HG03342 (cell line): ENCODE measurements at regions not wholly inside any gene's neighbourhood (a gene's known extent, or its start where the extent isn't known, plus 50 kb on each side); places are given as distances from the start of the nearest gene placed in this dataset.
A peak's percentile ranks its signal among the peaks of the same experiment; 100 is the strongest.

Experiments used
- ATAC-seq: cut with Tn5 transposase; IDR thresholded peaks from one replicate; pipeline ENCODE4 v1.9.1; 2021; ENCODE audit warnings: mild to moderate bottlenecking, moderate library complexity; ENCODE audit not compliant: unreplicated experiment

DNA sequence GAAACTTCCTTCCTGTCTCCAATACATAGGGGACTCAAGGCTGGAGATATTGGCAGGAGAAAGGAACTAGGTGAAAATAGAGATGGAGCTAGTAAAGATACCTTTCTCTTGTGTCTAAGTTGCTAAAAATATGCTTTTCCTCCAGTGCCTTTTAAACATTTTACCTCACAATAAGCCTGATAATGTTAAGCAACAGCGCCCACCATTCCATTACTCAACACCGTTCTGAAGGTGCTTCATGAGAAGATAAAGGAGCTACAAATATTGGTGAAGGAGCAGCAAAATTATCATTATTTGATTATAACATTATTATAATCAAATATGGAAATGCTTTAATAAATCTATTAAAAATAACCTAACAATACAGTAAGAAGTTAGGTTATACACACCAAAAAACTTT lies 83.6 kb upstream of the BARX2 start:
- no peak for ATAC-seq

DNA sequence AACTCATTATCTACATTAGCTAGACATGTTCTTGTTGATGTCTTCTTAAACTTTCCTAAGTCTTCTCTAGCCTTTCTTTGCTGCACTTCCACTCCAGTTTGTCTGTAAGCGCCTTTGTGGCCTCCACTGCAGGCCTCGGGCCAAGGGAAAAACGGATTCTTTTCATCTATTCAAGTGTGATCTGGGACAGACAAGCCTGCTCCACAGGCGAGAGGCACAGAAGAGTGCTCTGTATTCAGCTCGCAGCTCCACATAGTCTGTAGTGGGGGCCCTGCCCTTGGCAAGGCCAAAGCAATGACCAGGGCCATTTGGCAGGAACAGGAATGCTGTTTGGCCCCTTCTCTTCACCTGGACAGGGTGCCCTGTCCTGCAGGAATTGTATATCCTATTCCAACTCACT lies 84.1 kb upstream of the BARX2 start:
- no peak for ATAC-seq

DNA sequence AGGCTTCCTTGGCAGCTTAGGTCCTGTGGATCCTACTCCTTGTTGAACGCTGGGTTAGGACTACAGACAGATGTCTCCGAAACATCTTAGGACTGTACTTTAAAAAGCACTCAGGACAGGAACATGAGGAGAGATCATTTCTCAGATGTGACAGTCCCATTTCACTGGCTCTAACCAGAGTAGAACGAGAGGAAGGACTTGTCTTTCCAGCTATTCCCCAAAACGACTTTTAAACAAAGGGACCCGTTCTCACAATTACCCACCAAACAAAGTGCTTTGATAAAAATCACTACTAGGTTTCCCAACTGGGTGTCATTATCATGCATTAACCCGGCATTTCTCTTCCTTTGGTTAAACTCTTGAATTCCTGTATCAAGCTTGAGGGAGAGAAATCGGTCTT lies 84.7 kb upstream of the BARX2 start:
- ATAC-seq = no peak

DNA sequence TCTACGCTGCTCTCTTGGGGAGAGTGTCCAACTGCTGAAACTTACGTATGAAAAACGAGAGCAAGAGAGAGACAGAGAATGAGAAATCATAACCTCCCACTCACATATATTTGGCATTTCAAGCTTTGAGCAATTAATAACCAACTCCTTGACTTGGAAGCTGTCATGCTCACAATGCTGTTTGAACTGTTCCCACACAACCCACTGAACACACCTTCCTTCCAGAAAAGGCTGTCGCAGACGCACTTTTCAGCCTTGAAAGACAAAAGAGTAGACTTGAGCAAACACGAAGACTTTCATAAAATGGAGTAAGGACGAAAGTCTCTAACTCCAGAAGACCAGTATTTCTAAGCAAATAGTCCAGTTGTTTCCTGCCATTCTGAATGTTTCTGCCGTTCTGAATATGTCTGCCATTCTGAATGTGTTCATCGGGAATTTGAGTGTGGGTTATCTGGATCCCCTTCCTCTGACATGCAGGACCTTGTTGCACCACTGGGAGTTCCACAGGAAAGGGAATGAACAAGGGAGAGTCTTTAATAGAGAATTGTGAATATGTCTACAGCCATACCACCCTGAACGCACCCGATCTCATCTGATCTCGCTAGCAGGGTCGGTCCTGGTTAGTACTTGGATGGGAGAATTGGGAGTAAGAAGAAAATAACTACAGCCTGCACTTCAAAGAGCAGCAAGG lies 86.2 kb upstream of the BARX2 start:
- ATAC-seq = no peak

DNA sequence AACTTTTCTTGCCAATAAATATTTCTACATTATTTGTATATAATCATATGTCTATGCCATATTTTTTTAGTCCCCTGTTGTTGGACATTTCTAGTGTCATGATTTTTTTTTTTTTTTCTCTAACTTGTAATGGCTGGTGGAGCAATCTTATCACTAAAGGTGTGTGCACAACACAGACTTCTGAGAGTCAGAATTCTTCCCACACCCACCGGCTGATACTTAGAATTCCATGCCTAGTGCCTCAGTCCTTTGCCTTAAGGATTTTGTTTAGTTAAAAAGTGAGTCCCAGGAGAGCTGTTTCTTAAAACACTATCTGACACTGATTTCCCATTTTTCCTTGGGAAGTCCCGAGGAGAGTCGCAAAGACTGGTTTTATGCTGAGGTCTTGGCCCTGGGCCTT lies 87.7 kb upstream of the BARX2 start:
- no peak for ATAC-seq

DNA sequence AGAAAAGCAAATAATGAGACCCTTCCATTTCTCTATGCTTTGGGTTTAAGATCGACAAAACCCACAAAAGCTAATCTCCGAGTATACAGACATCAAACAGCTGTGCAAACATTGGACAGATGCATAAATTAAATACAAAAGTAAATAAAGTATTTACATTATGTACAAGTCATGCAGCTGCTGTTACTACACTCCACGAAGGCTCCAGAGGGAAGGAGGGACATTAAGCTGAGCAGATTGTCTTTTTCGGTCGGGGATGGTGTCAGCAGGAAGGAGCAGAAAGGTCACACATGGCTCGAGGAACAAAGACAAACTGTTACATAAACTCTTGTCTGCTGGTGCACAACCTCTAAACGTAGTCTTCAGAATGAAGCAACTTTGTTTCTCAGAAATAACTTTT lies 88.8 kb upstream of the BARX2 start:
- no peak for ATAC-seq

DNA sequence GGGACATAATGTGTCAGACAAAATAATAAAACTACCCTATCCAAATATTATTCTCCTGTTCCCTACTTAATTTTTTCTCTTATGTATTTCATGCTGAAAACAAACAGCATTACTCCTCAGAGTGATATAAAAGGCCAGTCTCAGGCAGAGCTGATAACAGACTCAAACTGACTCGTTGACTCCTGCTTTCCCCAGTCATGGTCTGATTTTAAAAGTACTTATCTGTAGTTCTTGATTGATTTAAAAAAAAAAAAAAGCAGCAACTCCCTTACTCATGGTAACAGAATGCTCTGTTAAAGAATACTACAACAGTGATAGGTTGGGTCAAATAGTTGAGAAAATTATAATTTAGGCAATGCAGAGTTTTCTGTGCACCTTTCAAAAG lies 90.3 kb upstream of the BARX2 start:
- no peak for ATAC-seq

DNA sequence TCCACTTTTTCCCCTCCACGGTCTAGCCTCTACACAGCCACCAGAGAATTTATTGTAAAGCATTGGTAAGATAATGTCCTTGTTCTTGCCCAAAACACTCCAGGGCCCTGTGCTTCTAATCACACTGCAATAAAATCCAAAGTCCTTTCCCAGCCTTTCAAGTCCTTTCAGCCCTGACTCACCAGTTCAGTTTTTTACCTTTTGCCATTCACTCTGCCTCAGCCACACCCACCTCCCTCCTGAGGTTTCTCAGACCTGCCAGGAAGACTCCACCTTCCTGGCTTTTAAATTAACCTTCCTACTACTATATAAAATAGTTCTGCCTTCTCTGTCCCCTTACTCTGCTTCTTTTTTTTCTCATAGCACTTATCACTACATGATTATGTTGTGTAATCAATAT lies 91.0 kb upstream of the ARHGAP32 start:
- no peak for ATAC-seq

DNA sequence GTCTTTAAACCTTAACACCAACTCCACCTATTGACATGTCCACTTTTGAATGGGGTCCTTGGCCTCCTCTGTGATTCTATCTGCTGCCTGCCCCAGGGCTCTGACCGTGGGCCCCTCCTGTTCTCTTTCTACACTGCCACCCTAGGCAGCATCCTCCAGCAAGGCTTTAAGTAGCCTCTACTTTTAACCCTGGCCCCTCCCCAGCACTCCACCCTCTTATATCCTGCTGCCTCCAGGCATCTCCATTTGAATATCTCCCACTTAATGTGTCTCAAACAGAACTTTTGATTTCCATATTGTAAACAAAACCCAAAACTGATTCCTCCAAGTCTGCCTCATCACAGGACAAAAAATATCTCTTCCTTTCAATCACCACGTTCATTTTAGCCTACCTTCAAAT lies 90.5 kb upstream of the ARHGAP32 start:
- no peak for ATAC-seq

DNA sequence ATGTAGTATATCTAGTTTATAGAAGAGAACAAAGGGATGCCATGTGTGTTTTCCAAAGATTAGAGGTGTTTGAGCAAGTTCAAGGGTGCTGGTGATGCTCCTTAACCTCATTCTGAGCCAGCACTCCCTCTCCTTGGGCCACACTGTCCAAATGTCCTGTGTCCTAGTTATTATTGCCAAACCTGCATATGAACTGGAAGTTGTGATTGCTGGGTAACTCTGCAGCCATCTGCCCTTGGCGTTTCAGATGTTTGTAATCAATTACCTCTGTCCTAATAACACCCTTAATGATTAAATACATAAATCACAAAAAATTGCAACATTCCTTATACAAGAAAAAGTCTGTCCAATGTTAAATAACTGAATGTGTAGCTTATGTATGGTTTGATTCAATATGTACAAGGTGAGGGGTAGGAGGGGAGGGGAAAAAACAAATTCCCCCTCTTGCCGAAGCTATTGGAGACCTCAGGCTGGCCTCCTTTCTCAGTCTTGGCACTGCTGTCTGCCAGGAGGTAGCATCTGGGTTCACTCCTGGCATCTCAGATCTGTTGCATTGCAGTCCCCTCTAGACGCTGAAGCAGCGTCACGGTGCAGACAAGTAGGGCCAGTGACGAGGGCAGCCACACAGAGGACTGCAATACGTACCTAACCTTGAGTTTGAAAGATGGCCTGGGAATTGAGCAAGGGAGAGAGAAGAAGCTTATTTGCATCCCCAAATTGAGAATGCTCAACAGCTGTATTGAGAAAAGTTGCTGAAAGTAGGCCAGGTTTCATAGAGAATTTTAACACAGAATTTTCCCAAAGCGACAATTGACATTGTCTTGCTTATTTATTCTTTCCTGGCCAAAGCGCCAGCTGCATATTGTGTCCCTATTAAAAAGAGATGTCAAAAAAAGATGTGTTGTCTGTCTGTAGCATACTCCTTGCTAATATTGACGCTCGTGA lies 89.6 kb upstream of the ARHGAP32 start:
- no peak for ATAC-seq

DNA sequence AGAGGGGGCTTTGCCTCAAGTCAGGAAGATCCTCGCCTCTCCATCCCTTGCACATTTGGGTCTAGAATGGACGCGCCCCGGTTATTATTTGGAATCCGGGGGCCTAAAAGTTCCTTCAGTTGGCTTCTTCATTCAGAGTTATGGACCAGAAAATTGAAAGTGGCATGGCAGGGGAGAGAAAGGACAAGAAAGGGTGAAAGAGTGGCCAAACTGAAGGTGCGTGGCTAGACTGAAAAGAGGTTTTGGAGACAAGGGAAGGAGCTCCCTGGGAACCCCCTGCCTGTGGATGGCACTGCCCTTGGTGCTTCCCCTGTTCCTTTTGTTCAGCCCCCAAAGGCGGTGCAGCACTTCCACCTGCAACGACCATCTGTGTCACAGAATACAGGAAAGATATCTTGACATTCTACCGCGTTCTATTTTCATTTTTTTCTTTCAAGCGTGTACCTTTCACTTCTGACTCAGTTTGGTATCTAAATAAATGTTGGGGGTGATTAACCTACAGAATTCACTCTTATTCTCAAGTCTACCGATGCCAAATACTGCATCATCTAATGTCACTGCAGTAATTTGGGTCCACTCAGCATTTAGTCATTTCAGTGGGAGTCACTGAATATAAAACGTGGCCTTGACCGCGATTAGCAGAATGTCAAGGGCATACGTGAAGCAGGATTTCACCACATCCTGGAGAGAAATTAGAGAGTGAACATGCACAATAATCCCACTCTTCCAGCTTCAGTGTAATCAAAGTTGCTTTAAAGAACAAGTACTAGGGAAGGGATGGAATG lies 88.1 kb upstream of the ARHGAP32 start:
- no peak for ATAC-seq

DNA sequence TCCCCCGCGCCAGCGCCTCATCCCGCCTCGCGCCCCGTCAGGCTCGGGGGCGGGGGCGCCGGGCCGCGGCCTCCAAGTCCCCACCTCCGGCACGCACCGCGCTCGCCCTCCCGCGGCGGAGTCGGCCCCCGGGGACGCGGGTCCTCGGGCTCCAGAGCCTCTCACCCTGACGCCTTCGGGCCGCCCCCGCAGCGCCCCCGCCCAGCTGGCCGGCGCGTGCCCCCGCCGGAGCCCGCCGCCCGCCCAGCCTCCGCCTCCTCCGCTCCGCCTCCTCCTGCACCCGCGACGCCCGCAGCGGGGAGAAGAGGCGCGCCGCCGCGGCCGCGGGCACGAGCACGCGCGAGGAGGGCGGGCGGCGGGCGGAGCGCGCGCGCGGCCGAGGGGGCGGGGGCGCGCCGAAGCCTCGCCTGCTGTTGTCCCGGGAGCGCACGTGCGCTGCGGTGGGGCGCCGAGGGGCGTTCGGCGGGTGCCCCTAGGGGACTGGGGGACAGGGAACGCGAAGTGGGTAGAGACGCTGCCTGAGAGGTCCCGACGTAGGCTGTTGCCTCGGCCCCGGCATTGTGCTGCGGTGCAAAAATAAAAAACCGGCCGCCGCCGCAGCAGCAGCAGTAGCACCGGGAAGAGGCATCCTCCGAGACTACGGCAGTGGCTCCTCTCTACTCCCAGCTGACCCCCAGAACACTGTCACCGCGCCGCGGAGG lies 87.4 kb upstream of the ARHGAP32 start:
- ATAC-seq = peak; percentile 61

DNA sequence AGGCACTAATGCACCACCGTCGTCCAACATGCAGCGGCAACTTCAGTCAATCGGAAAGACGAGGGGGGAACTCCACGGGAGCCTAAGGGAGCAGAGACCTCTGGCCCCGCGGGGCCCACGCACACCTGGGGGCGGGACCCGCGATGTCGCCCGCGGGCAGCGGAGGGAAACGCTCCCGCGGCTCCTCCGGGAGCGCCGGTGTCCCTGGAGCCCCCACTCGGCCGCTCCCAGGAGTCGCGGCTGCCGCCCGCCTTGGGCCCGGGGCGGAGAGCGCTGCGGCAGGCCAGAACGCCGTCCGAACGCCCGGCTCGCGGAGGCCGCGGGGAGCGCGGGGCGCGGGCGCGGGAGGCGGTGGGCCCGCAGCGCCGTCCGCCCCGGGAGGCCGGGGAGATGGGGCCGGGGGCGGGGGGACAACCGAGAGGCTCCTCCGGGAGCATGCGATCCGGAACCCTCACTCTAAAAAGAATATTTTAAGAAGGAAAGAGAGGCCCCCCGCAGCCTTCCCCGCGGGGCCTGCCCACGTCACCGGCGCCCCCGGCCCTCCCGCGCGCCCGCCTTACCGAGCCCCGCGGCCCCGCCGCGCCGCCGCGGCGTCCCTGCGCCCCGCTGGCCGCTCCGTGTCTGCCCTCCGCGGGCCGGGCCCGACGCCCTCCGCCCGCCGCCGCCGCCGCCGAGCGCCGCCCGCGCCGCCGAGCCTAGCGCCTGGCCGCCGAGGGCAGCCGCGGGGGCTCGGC lies 86.6 kb upstream of the ARHGAP32 start:
- peak; percentile 38 for ATAC-seq

DNA sequence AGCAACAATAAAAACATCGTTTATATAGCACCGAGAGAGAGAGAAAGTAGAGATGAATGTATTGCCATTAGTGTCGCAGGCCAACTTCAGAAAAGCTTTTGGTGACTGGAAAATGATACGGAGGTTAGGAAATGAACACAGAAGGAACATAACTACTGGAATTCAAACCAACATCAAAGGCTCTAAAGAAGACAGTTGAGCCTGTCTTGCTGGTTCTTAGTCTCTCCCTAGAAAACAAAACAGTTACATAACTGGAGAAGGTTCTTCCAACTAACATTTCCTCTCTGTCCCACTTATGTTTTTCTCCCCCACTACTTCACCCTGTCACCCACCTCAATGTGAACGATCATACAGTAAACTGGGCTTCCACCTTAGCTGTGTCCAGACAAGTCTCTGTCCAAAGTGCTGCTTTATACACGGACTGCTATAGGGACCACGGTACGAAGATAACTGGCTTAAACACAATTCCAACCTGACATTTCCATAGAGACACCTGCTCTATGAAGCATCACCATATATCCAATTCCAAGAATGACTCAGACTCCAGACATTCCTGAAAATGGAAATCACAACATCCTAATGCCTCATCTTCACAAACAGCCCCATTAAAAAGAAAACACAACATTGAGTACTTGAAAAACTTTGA lies 85.2 kb upstream of the ARHGAP32 start:
- ATAC-seq = no peak

DNA sequence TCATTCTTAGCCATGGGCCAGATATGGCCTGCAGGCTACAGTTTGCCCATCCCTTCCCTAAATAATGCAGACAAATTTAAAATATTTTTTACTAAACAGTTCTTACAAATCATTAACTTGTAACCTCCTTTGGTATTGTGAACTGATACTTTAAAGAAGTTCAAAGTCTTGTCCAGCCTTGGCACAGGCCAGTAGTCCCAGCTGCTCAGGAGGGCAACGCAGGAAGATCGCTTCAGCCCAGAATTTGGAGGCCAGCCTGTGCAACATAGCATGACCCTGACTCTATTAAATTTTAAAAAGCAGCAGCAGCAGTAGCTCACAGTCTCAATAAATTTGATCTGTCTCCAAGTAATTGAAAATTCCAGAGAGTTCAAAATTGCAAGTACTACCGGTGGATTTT lies 83.7 kb upstream of the ARHGAP32 start:
- ATAC-seq = no peak

DNA sequence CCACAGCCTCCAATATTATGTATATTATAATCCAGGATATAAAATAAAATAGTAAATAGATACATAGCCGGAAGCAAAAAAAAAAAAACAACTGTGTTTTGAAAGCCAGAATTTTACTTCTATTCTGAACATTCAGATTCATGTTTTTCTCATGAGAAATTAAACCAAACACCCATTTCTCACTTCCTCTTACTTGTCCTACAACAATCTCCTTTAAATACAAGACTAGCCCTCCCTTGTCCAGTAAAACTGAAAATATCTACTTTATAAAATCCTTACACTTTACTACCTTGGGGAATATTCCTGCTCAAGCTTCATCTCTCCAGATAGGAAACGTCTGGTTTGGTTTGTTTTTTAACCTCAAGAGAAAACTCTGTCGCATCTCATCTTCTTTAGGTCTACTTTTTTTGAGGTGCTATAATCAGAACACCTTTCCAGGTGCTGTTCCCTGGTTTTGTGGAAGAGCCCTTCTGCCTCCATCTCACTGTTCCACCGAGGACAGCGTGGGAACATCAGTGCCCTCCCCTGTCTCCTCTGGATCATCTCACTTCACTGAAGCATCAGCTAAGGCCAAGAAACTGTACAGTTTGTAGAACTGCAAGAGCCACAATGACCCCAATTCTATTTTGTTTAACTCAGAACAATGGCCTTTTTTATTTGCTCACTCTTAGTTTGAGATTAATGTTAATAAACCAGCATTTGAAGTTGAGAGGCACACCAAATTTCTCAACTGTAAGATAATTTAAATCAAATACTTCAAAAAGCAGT lies 82.0 kb upstream of the ARHGAP32 start:
- ATAC-seq = no peak

DNA sequence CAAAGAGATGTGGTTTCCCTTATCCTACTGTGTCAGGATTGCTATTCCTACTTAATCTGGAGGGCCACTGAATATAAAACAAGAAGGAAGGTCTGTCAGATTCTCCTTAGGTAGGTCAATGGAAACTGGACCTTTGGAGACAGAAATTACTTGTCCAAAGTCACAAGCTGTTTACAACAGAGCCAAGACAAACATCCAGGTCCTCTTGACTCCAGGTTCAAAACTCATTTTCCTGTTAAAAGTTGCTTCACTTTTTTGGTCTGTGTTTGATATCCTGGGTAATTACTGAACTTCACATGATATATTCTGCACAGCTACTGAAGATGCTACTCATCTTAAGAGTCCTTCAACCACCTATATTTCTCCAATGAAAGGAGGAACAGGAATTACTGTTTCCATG lies 81.2 kb upstream of the ARHGAP32 start:
- ATAC-seq = no peak

DNA sequence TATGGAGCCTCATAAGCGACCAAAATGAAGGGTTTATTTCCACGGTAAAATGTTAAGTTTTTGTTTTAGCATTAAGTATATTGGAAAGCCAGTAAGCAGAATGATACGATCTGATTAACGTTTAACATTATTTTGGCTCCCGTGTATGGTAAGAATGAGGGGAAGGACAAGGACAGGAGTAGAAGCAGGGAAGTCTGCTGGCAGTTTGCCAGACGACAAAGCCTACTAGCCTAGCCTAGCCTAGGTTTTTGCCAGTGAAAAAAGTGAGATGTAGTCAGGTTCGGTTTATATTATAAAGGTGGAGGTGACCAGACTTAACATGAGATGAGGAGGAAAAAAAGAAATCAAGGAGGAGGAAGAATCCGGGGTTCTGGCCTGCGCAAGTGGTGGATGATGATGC lies 78.9 kb upstream of the ARHGAP32 start:
- ATAC-seq = no peak

DNA sequence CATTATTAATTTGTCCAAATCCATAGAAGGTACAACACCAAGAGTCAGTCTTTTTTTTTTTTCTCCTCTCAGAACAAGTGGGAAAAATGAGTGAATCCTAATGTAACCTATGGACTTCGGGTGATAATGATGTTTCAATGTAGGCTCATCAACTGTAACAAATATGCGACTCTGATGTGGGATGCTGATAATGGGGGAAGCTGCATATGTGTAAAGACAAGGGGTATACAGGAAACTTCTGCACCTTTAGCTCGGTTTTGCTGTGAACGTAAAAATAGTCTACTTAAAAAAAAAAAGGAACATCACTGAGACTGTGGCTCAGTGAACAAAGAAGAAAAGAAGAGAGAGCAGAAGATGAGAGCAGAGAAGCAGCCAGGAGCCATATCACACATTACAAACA lies 78.3 kb upstream of the ARHGAP32 start:
- no peak for ATAC-seq
